HEK293 (cell line): ENCODE measurements at regions not wholly inside any gene's neighbourhood (a gene's known extent, or its start where the extent isn't known, plus 50 kb on each side); places are given as distances from the start of the nearest gene placed in this dataset.

ENCODE experiments used
- CTCF ChIA-PET: fragments of 350-600 bp; formaldehyde crosslinking; extraction: SDS; loops from one replicate; lab custom pipeline; 2021; ENCODE audit warnings: antibody characterized with exemption; lab: Yijun Ruan, JAX
- POLR2A ChIA-PET: fragments of 300-600 bp; formaldehyde crosslinking; extraction: SDS; loops from one replicate; lab custom pipeline; 2020; ENCODE audit warnings: antibody characterized with exemption, inconsistent platforms; lab: Yijun Ruan, JAX
- H3K27ac ChIP-seq: fragments of 200-500 bp; sonication (Bioruptor generic); 2 replicates; pipeline ENCODE4 v1.5.1; 2014; ENCODE audit warnings: low read depth, low read length, control low read depth, inconsistent platforms; ENCODE audit errors: extremely low read depth
- H3K36me3 ChIP-seq, 2 experiments: fragments of 200-500 bp in 1 of 2; sonication (Bioruptor generic) in 1 of 2; 1 replicate in 1 of 2; 2 replicates in 1 of 2; pipeline ENCODE4 v1.5.1; 2014 to 2017; ENCODE audit warnings: inconsistent platforms in 2 of 2, low read length in 2 of 2; ENCODE audit not compliant: control insufficient read depth in 2 of 2, insufficient read depth in 1 of 2
- H3K4me1 ChIP-seq: fragments of 200-500 bp; sonication (Bioruptor generic); 2 replicates; pipeline ENCODE4 v1.5.1; 2014; ENCODE audit warnings: mild to moderate bottlenecking, low read length, inconsistent platforms; ENCODE audit not compliant: control insufficient read depth, insufficient read depth
- H3K4me3 ChIP-seq: 2 replicates; pipeline ENCODE4 v1.5.1; 2011; ENCODE audit warnings: low read depth, mild to moderate bottlenecking, control low read depth, low read length, moderate library complexity
- H3K9me3 ChIP-seq: fragments of 200-500 bp; sonication (Bioruptor generic); 2 replicates; pipeline ENCODE4 v1.5.1; 2014; ENCODE audit warnings: low read depth, low read length, inconsistent platforms; ENCODE audit not compliant: control insufficient read depth, insufficient read depth
- GFI1B ChIP-seq: fragments of 450-650 bp; formaldehyde crosslinking; IDR thresholded peaks from 2 replicates; pipeline ENCODE4 v1.5.1; 2016; ENCODE audit warnings: missing biosample characterization, missing genetic modification characterization
- HOXA7 ChIP-seq: sonication (generic); formaldehyde crosslinking; IDR thresholded peaks from 2 replicates; pipeline ENCODE4 v1.8.1; 2022; ENCODE audit warnings: missing genetic modification reagents, borderline replicate concordance
- OSR2 ChIP-seq: fragments of 450-650 bp; formaldehyde crosslinking; IDR thresholded peaks from 2 replicates; pipeline ENCODE4 v1.5.1; 2016; ENCODE audit warnings: missing biosample characterization, missing genetic modification characterization
- PRDM6 ChIP-seq: fragments of 450-650 bp; formaldehyde crosslinking; IDR thresholded peaks from 2 replicates; pipeline ENCODE4 v1.5.1; 2017; ENCODE audit warnings: missing biosample characterization, missing genetic modification characterization
- TRIM28 ChIP-seq: IDR thresholded peaks from 2 replicates; pipeline ENCODE4 v1.6.1; 2011; ENCODE audit warnings: low read length, control low read depth, borderline replicate concordance
- ZFP3 ChIP-seq: fragments of 450-650 bp; formaldehyde crosslinking; IDR thresholded peaks from 2 replicates; pipeline ENCODE4 v1.5.1; 2016; ENCODE audit warnings: low read depth, missing biosample characterization, missing genetic modification characterization
- ZNF114 ChIP-seq: fragments of 450-650 bp; formaldehyde crosslinking; IDR thresholded peaks from 2 replicates; pipeline ENCODE4 v1.5.0; 2017; ENCODE audit warnings: missing biosample characterization, missing genetic modification characterization
- ZNF155 ChIP-seq: fragments of 450-650 bp; formaldehyde crosslinking; IDR thresholded peaks from 2 replicates; pipeline ENCODE4 v1.5.1; 2016; ENCODE audit warnings: missing biosample characterization, missing genetic modification characterization
- ZNF16 ChIP-seq: fragments of 450-650 bp; formaldehyde crosslinking; IDR thresholded peaks from 2 replicates; pipeline ENCODE4 v1.5.1; 2016; ENCODE audit warnings: low read depth, missing biosample characterization, missing genetic modification characterization
- ZNF175 ChIP-seq: fragments of 450-650 bp; formaldehyde crosslinking; IDR thresholded peaks from 2 replicates; pipeline ENCODE4 v1.5.1; 2016; ENCODE audit warnings: missing biosample characterization, missing genetic modification characterization
- ZNF23 ChIP-seq: fragments of 450-650 bp; formaldehyde crosslinking; IDR thresholded peaks from 2 replicates; pipeline ENCODE4 v1.5.1; 2016; ENCODE audit warnings: missing biosample characterization, missing genetic modification characterization, borderline replicate concordance
- ZNF354C ChIP-seq: fragments of 450-650 bp; formaldehyde crosslinking; IDR thresholded peaks from 2 replicates; pipeline ENCODE4 v1.5.1; 2016; ENCODE audit warnings: missing biosample characterization, missing genetic modification characterization, low read depth, borderline replicate concordance
- ZNF426 ChIP-seq: fragments of 450-650 bp; formaldehyde crosslinking; IDR thresholded peaks from 2 replicates; pipeline ENCODE4 v1.5.1; 2017; ENCODE audit warnings: missing biosample characterization, missing genetic modification characterization, mild to moderate bottlenecking, inconsistent platforms, moderate library complexity
- ZNF473 ChIP-seq: fragments of 450-650 bp; formaldehyde crosslinking; IDR thresholded peaks from 2 replicates; pipeline ENCODE4 v1.5.1; 2017; ENCODE audit warnings: missing biosample characterization, missing genetic modification characterization
- ZNF629 ChIP-seq: fragments of 450-650 bp; formaldehyde crosslinking; IDR thresholded peaks from 2 replicates; pipeline ENCODE4 v1.5.1; 2017; ENCODE audit warnings: missing biosample characterization, missing genetic modification characterization
- ZNF837 ChIP-seq: fragments of 450-650 bp; formaldehyde crosslinking; IDR thresholded peaks from 2 replicates; pipeline ENCODE4 v1.5.1; 2016; ENCODE audit warnings: missing biosample characterization, missing genetic modification characterization
- ZSCAN4 ChIP-seq: fragments of 450-650 bp; formaldehyde crosslinking; IDR thresholded peaks from 2 replicates; pipeline ENCODE4 v1.5.1; 2017; ENCODE audit warnings: missing biosample characterization, missing genetic modification characterization
- TF ChIP-seq, protein P1 (sequence below): fragments of 450-650 bp; formaldehyde crosslinking; IDR thresholded peaks from 2 replicates; pipeline ENCODE4 v1.5.1; 2017; ENCODE audit warnings: missing biosample characterization, missing genetic modification characterization
- TF ChIP-seq, protein P2 (sequence below): fragments of 450-650 bp; formaldehyde crosslinking; IDR thresholded peaks from 2 replicates; pipeline ENCODE4 v1.5.1; 2016; ENCODE audit warnings: missing biosample characterization, missing genetic modification characterization
- TF ChIP-seq, protein P3 (sequence below): fragments of 450-650 bp; formaldehyde crosslinking; conservative IDR thresholded peaks from 2 replicates; pipeline ENCODE4 v1.5.1; 2016; ENCODE audit warnings: low read depth, missing biosample characterization, missing genetic modification characterization

DNA sequence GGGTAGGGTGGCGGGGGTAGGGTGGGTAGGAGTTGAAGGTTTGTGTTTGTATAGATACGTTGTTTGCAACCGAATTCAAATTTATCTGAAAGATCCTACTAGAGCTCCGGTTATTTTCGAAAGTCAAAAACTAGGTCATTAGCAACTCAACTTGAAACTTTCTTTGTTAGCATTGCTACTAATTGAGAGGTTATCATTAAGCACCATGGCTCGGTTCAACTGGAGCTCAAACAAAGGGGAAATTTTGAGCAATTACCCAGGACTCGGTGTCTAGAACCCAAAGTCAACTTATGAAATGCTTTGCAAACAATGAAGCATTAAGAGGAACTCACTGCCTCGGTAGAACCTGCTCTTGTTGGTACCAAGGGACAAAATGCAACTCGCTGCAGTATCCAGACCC lies 207.7 kb downstream of the BCAT1 start:
- Histone ChIP-seq H3K4me3 (no peak overlapping the region), H3K9me3 (no peaks in the 10 kb centered on the region), H3K4me1 (peaks cover under 1% of the 10 kb centered on the region; the same call in 1 of the 2 replicates), H3K27ac (no peak overlapping the region), H3K36me3 (no peaks in the 10 kb centered on the region)
- CTCF ChIA-PET: no interaction called here
- TF ChIP-seq ZSCAN4 (no peak), ZNF837 (tag by site-specific recombination) (no peak), ZNF175 (tag by site-specific recombination) (no peak), HOXA7 (CRISPR knock-in tag) (no peak), PRDM6 (tag by site-specific recombination) (no peak), ZNF629 (tag by site-specific recombination) (no peak), ZNF354C (no peak), ZFP3 (tag by site-specific recombination) (no peak), ZNF114 (tag by site-specific recombination) (no peak), ZNF426 (no peak), TRIM28 (no peak), ZNF155 (tag by site-specific recombination) (no peak), ZNF16 (no peak), OSR2 (tag by site-specific recombination) (no peak), ZNF23 (tag by site-specific recombination) (no peak), ZNF473 (tag by site-specific recombination) (no peak), GFI1B (tag by site-specific recombination) (no peak)
- TF ChIP-seq, protein P1, sequence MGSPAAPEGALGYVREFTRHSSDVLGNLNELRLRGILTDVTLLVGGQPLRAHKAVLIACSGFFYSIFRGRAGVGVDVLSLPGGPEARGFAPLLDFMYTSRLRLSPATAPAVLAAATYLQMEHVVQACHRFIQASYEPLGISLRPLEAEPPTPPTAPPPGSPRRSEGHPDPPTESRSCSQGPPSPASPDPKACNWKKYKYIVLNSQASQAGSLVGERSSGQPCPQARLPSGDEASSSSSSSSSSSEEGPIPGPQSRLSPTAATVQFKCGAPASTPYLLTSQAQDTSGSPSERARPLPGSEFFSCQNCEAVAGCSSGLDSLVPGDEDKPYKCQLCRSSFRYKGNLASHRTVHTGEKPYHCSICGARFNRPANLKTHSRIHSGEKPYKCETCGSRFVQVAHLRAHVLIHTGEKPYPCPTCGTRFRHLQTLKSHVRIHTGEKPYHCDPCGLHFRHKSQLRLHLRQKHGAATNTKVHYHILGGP (tag by site-specific recombination): no peak
- TF ChIP-seq, protein P2, sequence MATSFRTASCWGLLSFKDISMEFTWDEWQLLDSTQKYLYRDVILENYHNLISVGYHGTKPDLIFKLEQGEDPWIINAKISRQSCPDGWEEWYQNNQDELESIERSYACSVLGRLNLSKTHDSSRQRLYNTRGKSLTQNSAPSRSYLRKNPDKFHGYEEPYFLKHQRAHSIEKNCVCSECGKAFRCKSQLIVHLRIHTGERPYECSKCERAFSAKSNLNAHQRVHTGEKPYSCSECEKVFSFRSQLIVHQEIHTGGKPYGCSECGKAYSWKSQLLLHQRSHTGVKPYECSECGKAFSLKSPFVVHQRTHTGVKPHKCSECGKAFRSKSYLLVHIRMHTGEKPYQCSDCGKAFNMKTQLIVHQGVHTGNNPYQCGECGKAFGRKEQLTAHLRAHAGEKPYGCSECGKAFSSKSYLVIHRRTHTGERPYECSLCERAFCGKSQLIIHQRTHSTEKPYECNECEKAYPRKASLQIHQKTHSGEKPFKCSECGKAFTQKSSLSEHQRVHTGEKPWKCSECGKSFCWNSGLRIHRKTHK (tag by site-specific recombination): no peak
- TF ChIP-seq, protein P3, sequence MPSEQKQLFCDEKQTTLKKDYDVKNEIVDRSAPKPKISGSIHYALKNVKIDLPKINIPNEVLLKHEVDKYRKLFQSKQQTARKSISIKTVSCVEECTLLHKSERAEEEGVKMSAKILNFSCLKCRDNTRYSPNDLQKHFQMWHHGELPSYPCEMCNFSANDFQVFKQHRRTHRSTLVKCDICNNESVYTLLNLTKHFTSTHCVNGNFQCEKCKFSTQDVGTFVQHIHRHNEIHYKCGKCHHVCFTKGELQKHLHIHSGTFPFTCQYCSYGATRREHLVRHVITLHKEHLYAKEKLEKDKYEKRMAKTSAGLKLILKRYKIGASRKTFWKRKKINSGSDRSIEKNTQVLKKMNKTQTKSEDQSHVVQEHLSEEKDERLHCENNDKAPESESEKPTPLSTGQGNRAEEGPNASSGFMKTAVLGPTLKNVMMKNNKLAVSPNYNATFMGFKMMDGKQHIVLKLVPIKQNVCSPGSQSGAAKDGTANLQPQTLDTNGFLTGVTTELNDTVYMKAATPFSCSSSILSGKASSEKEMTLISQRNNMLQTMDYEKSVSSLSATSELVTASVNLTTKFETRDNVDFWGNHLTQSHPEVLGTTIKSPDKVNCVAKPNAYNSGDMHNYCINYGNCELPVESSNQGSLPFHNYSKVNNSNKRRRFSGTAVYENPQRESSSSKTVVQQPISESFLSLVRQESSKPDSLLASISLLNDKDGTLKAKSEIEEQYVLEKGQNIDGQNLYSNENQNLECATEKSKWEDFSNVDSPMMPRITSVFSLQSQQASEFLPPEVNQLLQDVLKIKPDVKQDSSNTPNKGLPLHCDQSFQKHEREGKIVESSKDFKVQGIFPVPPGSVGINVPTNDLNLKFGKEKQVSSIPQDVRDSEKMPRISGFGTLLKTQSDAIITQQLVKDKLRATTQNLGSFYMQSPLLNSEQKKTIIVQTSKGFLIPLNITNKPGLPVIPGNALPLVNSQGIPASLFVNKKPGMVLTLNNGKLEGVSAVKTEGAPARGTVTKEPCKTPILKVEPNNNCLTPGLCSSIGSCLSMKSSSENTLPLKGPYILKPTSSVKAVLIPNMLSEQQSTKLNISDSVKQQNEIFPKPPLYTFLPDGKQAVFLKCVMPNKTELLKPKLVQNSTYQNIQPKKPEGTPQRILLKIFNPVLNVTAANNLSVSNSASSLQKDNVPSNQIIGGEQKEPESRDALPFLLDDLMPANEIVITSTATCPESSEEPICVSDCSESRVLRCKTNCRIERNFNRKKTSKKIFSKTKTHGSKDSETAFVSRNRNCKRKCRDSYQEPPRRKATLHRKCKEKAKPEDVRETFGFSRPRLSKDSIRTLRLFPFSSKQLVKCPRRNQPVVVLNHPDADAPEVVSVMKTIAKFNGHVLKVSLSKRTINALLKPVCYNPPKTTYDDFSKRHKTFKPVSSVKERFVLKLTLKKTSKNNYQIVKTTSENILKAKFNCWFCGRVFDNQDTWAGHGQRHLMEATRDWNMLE (tag by site-specific recombination): no peak
- POLR2A ChIA-PET: no interaction called here
